ENCODE measurements at regions not wholly inside any gene's neighbourhood (a gene's known extent, or its start where the extent isn't known, plus 50 kb on each side); places are given as distances from the start of the nearest gene placed in this dataset.

- in situ Hi-C loops (cut with HindIII; ENCODE audit: low sequenced_read_pairs) = no loop called here
- H3K4me3 ChIP-seq (ENCODE audit: low read depth, low read length) = no peak overlapping the region
- no peak for TF ChIP-seq CTCF (IDR thresholded peaks at IDR 0.05; ENCODE audit: low read depth, low read length)
- no peak for DNase-seq (ENCODE audit: low read depth, low spot score)
Measured at GRCh38 chr16:65855171-65856145, 511.0 kb upstream of the CDH5 start.

GRCh38 chr16:65846210-65846602 lies 520.3 kb upstream of the CDH5 start:
- no peak for TF ChIP-seq CTCF (IDR thresholded peaks at IDR 0.05; ENCODE audit: low read depth, low read length)
- in situ Hi-C loops (cut with HindIII; ENCODE audit: low sequenced_read_pairs) = no loop called here
- H3K4me3 ChIP-seq (ENCODE audit: low read depth, low read length) = no peak overlapping the region
- DNase-seq (ENCODE audit: low read depth, low spot score) = no peak

DNA sequence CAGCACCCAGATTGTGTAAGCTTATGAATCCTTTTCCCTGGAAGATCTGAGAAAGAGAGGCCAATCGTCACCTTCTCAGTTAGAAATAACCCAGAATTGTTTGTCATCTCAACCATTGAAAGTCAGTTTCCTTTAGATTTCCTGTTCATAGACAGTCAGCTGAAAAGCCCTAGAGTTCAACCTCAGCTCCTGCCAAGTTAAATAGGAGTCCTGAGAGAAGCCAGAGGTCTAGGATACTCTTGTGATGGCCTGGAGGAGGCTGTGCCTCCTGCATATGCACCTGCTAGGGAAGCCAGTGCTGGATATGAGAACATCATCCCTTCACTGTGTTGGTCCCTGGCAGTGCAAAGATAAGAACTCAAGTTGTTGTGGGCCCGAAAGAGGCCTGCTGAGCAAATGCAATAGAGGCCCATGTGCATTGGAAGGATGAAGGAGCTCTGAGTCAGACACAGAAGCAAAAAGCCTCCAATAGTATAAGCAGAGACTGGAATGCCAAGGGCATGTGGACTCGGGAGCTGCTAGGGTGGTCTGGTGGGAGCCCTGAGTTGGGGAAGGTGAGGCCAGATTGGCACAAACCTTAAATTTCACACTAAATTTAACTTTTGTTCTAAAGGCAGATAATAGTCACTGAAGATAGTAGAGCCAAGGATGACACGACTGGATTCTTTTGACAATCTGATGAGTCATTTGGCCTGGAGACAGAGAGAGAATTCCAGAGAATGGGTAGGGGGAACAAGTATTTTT lies 520.9 kb upstream of the CDH5 start:
- no peak overlapping the region for H3K4me3 ChIP-seq (ENCODE audit: low read depth, low read length)
- in situ Hi-C loops (cut with HindIII; ENCODE audit: low sequenced_read_pairs) = no loop called here
- no peak for TF ChIP-seq CTCF (IDR thresholded peaks at IDR 0.05; ENCODE audit: low read depth, low read length)
- DNase-seq (ENCODE audit: low read depth, low spot score) = no peak

DNA sequence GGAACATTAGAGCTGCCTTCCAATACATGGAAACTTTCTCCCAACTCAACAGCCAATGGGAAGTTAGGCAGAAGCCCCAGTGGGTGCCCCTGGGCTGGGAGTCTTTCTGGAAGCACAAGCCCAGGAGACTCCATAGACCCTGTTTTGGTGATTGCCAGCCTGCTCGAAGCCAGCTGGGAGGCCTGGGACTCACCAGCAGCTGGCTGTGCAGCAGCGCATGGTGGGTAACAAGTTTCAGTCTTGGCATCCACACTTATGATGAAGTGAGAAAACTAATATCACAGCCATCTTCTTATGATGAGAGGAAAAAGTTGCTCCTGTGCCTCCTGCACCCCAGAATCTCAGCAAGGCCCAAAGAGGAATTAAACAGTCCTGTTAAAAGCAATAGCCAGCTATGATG lies 522.5 kb upstream of the CDH5 start:
- in situ Hi-C loops (cut with HindIII; ENCODE audit: low sequenced_read_pairs) = no loop called here
- H3K4me3 ChIP-seq (ENCODE audit: low read depth, low read length) = no peak overlapping the region
- no peak for DNase-seq (ENCODE audit: low read depth, low spot score)
- no peak for TF ChIP-seq CTCF (IDR thresholded peaks at IDR 0.05; ENCODE audit: low read depth, low read length)

- in situ Hi-C loops (cut with HindIII; ENCODE audit: low sequenced_read_pairs) = no loop called here
- no peak for TF ChIP-seq CTCF (IDR thresholded peaks at IDR 0.05; ENCODE audit: low read depth, low read length)
- H3K4me3 ChIP-seq (ENCODE audit: low read depth, low read length) = no peak overlapping the region
- DNase-seq (ENCODE audit: low read depth, low spot score) = no peak
Measured at GRCh38 chr16:65842067-65842466, 524.4 kb upstream of the CDH5 start.

GRCh38 chr16:65838001-65838400 lies 528.5 kb upstream of the CDH5 start:
- no peak for DNase-seq (ENCODE audit: low read depth, low spot score)
- no peak overlapping the region for H3K4me3 ChIP-seq (ENCODE audit: low read depth, low read length)
- in situ Hi-C loops (cut with HindIII; ENCODE audit: low sequenced_read_pairs) = no loop called here
- TF ChIP-seq CTCF (IDR thresholded peaks at IDR 0.05; ENCODE audit: low read depth, low read length) = no peak
